NCI-H2196 (cell line): ENCODE measurements at regions not wholly inside any gene's neighbourhood (a gene's known extent, or its start where the extent isn't known, plus 50 kb on each side); places are given as distances from the start of the nearest gene placed in this dataset.

Source experiments
- DNase-seq: peaks from one replicate; lab custom pipeline; 2025; ENCODE audit not compliant: unreplicated experiment; lab: John Stamatoyannopoulos, UW

DNA sequence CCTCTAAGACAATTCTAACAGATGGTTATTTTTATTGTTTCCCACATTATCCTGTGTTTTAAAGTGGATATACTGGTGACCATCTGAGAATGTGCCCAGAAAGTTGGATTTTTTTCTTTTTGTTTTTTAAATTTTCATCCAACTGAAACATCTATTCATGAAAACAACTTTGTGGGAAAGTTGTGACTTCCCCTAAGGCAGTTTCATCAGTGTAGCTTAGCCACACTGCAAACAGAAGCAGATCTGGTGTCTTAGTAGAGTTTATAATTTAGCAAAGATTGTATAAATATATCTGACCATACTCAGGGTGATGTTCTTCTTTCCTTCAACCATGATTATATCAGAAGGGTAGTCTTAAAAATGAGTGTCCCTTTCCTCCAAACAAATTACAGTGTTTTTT lies 1241.3 kb downstream of the MAT2B start:
- no peak for DNase-seq

DNA sequence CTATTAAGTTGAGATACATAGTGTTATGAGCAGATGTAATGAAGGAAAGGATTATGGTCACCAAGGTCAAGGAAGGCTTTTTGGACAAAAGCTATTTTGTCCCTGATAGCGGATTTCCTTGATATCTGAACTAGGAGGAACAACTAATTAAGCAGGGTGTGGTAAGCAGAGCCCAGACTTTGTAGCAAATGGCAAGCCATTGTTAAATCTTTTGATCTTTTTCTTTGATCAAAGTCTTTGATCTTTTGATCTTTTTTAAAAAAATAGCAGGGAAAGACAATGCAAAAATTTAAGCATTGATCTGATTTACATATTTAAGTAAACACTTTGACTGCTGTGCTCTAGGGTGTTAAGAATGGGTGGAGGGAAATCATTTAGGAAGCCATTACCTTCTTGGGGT lies 1242.0 kb downstream of the MAT2B start:
- DNase-seq: no peak

DNA sequence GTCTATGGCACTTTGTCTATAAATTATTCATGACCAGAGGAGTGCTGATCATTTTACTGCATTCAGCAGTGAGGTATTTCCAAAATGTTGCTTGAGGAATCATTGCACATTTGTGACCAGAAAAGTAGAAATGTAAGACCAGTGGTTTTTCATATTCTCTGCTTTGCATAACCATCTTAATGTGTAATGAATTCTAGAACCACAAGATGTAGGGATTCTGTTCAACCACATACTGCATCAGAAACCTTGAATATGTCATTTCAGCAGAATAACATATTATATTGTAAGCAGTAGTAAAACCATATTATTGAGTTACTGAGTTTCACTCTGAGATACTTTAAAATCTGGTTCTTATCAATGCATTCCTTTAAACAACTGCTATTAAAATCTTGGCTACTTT lies 1243.4 kb downstream of the MAT2B start:
- no peak for DNase-seq

DNA sequence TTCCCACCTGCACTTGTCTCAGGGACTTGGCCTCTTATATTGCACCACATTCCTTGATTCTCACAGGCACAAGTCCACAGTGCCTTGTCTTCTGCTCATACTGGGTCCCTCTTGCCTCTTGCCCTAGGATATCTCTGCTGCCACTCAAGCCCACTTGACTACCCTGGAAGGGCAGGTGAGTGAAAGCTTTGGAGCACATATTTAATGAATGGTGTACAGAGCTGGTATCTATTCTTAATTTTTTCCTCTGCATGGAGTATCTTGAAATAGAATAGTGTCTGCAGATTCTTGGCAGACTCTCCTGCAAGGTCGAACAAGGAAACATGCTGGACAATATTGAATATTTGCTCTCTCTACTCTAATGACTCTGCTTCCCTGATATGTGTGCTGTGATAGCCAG lies 1248.0 kb downstream of the MAT2B start:
- no peak for DNase-seq

DNA sequence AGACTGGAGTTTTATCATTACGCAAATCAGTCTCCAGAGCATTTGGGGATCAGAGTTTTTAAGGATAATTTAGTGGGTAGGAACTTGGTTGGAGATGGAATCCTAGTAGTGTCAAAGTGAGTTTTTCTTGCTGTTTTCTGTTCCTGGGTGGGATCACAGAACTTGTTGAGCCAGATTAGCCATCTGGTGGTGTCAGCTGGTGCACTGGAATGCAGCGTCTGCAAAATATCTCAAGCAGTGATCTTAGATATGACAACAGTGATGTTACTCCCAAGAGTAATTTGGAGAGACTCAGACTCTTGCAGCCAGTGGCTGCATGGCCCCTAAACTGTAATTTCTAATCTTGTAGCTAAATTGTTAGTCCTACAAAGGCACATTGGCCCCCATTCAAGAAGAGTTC lies 1257.8 kb downstream of the MAT2B start:
- DNase-seq: no peak

DNA sequence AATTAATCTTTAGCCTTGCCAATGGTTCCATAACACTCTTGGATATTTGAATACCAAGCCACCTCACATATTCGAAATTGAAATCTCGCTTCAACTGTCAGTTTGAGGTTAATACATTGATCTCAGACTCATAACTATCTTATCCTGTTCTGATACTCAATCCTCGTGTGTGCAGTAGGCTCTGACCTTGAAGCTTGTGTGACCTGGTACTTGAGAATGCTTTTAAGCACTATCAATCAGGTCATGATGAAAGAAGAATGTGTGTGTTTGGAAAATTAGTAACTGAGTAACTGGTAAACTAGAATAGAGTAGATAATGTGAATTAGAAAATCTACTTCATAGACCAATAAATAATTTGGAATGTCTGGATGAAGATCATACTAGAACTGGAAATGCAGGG lies 1266.7 kb downstream of the MAT2B start:
- no peak for DNase-seq

DNA sequence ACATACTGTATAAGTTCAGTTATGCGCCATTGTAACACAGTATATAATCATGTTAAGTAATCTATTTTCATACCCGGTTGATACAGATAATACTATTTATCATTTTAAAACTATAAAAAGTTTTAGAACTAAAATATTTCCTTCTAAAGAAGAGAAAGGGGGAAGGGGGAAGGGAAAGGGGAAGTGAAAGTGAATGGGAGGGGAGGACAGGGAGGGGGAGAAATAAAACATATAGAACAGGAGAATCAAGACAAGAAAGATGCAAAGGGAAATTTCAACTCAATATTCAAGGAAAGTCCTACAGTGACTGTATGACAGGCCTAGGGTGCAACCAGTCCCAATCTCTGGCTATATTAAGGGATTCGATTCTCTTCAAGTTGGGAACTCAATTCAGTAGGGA lies 1278.8 kb downstream of the MAT2B start:
- no peak for DNase-seq

DNA sequence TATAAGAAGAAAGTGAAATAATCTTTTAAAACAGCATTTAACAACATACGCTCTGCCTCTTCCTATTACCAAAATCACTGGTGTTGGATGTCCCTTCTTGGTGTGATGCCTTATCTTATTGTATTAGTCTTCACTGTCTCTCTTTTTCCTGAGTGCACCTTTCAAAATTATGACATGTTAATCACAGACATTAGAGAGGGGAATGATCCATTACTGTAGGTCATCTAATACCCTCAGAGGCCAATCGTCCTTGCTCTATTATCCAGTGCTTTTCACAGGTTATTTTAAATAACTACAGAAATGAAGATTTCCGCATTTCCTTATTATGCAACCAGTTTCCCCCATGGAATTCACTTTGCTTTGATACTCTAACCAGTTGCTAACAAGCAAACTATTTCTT lies 1292.7 kb downstream of the MAT2B start:
- no peak for DNase-seq

DNA sequence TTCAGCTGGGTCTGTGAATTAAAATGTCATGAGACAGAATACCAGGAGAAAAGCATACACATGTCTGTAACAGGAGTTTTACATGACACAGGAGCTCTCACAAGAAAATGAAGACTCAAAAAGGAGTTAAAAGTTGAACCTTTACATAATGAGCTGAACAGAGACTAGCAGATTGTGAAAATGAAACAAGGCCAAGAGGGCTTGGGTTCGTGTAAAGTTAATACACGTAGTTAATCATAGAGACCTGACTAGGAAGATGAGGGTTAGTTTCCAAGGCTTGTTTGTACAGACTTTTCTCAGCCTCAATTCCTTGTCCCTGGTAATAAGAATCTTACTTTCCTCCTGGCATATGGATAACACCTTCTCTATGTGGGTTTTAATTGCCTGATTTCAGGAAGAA lies 1294.0 kb downstream of the MAT2B start:
- no peak for DNase-seq

DNA sequence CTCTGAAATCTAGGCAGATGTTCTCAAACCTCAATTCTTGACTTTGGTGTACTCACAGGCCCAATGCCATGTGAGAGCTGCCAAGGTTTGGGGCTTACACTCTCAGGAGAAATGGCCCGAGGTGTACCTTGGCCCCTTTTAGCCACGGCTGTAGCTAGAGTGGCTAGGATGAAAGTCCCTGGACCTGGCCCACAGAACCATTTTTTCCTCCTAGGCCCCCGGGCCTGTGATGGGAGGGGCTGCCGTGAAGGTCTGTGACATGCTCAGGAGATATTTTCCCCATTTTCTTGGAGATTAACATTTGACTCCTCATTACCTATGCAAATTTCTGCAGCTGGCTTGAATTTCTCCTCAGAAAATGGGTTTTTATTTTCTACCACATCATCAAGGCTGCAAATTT lies 1296.5 kb downstream of the MAT2B start:
- DNase-seq: no peak

DNA sequence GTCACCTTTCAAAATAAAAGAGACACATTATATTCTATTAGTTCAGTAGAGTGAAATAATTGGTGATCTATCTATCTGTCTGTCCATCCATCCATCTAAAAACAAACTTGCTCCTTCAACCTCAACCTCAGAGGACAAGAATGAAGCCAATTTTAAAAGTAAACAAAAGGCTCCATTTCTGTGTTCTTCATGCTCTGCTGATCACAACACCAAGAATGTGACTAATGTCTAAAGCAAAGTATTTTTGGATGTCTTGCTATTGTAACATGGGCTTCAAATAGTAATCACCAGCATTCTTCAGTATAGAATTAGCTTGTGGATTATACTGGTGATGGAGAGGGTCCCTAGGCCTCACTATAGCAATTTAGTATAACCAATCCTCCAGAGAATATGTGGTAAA lies 1304.4 kb downstream of the MAT2B start:
- no peak for DNase-seq

DNA sequence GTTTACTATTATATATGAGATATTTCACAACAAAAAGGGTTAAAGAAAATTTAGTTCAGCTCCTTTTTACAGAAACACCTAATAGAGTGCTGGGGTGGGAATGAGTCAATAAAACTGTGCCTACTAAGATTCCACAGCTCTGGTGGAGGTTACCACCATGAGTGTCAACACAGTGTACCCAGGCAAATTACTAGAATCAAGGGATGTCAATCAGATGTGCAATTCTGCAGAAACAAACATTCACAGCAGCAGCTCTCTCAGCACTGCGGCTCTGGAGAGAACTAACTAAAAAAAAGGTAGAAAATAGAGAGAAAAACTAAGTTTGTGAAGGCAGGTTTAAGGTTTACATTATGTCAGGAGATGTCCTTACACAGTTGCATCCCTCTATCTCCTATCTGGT lies 1313.0 kb downstream of the MAT2B start:
- DNase-seq: no peak

DNA sequence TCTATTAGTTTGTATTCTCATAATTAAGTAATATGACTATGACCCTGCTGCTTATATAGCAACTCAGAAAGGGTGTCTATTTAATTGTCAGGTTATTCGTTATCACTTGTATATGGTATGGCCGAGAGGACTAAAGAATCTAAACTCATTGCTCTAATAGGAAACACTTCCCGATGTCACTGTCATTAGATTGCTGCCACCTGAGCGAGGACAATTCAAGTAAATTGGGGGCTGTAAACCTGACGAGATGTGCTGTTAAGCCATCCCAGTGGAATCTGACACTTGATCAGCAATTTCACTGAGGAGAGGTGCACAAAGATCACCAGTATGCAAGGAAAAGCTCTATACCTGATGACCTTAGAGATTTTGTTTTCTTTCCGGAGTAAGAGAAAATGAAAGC lies 1319.3 kb downstream of the MAT2B start:
- no peak for DNase-seq

DNA sequence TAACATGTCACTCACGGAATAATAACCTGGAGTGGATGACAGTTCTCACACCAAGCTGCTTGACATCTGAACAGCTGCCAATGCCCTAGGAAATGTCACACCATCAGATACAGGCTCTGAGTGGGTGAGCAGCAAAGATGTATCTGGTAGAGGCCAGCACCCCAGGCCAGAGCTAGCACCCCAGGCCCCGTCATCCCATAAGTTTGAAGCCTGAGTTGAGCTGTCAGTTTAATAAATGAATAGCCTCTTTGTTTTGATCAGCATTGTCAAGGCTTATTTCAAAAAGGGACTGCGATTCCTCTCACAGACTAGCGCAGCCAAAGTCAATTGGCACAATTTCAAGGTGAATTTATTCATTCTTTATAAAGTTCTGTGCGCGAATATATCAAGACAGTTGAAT lies 1327.1 kb downstream of the MAT2B start:
- no peak for DNase-seq

DNA sequence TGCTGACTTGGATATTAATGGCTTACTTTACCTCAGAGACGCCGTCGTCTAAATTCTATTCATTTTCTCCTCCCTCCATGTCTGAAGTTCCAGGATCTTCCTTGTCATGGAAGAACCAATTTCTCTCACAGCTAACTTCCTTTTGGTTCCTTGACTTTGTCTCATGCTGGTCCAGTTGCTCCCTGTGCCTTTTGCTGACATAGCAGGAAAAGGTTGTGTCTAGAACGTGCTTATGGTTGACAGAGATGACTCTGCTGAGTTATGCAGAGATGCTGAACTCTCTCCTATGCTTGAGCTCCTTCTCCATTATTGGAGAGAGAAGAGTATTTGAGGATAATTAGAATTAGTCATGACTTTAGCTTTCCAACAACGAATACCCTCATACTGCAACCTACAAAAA lies 1338.9 kb downstream of the MAT2B start:
- DNase-seq: no peak

DNA sequence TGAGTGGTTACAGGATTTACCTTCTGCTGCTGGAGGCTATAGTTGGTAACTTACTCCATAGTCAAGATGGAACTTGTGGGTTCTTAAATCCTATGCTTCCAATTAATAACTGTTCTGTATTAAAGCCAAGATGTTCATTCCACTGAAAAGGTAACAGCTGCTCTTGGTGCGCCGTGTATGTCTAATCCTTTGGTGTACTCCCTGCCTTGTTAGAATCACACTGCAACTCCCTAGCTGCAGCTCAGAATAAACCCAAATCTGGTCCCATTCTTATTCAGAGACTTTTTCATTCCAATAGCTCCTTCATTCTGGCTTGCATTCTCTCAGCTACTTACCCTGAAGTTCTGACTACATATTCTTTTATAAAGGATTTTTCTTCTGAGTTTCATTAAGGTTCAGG lies 1355.5 kb downstream of the MAT2B start:
- no peak for DNase-seq

DNA sequence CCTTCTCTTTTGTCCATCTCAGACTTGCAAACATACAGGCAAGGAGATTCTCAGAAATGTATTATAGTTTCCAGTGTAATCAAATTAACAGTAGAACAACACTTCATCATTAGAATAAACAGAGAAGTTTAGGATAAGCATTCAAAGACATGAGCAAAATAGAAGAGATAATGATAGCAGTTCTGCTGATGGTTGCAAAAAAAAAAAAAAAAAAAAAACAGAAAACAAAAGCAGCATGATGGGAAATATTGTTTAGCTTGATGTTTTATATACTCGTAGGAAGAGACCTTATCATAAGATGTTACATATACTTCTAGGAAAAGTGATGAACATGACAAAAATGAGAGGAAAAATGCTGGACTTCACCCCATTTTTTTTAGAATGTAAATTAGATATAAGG lies 1356.2 kb downstream of the MAT2B start:
- no peak for DNase-seq

DNA sequence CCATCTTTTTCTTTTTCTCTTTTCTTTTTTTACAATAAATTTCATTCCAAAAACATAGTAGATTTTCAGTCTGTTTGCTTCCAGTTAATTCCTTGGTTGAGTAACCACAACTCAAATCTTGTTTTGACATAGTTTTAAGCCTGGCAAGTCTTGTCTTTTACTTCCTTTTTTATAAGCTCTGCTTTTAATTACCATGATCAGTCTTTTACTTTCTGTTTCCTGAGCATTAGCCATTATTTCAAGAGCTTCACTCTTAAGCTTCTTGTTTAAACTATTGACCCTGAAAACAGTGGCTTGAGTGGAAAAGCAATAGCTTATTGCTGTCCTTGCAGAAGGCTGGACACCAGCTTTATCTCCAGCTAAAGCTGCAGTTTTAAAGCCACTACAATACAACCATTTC lies 1363.3 kb downstream of the MAT2B start:
- DNase-seq: no peak

DNA sequence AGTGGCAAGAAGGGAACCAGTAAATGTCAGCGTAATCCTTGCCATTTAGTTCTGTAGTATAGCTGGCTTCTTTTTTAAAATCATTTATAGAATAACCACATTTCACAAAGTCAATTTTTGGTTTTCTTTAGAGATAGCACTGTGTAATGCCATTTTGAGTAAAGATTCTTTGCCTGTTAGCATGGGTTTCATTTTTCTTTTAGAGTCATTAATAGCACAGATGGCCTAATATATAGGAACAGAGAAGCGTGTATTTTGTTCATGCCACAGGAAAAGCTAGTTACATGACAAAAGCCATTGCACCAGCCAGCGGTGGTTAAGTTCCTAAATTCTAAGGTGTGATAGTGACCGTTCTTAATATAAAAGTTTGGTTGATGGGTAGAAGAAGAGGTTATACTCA lies 1363.9 kb downstream of the MAT2B start:
- DNase-seq: no peak

DNA sequence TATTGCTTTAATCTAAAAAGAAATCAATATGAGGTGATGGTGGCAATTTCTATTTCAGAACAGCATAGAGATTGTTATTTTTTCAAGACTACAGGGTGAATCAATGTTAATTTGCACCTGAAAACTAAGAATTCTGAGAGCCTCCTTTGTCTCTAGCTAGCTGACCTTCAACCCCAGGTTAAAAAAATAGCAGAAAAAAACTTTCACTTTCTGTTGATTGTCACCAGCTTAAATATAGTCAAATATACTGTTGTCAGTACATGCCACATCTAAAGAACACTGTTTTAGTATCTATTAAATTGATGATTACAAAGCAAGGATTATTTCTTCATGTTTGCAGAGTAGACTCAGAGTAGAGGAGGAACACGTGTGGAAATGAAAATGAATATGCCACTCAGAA lies 1371.4 kb downstream of the MAT2B start:
- no peak for DNase-seq

DNA sequence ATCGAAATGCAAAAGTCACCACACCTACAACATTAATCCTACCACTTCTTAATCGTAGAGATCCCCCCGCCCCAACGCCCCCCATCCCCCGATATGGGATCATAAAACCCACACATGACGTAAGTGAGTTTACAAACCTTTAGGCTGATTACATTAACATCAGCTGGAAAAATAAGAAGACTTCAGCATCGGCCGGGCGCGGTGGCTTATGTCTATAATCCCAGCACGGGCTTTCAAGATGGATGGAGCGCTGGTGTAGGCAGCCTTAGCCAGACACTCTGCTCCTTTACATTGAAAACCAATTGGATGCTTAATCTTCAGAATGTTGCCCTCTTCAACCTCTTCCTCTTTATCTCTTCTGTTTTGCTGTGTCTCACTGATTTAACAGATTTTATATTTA lies 1376.0 kb downstream of the MAT2B start:
- DNase-seq: no peak

DNA sequence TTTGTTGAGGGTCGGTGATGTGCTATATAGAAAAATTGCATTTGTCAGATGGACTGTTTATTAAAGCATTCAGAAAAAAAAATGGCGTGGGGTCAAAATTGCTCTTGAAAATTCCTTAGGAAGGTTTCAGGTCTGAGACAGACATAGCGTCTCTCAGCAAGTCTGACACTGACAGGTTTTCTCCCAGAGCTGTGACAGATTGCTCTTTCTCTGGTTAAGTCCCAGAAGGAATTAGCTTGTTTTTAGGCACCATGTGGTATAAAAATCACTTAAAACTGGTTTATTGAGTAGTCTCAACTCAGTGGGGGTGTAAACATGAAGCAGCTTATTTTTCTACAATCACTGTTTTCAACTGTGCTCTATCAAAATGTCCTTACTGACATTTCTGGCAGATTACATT lies 1379.8 kb downstream of the MAT2B start:
- no peak for DNase-seq

DNA sequence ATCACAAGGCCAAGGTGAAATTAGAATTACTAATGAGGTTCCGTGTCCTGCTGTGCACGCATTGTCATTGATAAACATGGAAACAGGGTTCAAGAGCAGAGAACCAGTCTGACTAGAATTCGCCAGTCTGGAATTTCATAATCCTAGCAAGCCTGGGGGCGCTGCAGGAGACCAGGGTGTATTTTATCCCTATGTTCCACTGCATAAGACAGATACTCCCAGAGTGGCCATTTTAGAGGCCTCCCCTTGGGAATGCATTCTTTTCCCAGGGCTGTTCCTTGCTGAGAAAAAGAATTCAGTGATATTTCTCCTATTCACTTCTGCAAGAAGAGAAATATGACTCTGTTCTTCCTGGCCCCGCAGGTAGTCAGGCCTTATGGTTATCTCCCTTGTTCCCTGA lies 1387.7 kb downstream of the MAT2B start:
- DNase-seq: no peak

DNA sequence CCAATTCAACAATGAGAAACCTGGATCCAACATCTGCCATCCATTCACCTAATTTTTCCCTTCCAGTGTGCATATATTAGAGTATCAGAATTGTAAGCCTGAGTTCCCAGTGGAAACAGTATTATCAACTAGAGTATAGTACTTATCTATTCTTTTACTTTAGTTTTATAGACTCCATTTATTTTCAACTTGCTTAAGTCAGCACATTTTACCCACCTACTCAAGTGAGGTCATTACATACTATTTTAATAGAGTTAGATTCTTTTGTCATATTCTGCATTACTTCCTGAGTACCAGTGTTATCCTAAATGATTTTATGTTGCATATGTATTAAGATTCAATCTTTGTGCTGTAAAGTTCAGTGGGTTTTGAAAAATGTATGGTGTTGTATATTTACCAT lies 1393.3 kb downstream of the MAT2B start:
- no peak for DNase-seq
